Activated naive CD8-positive, alpha-beta T cell treated with anti-CD3 and anti-CD28 coated beads, Interleukin-2, amount 50 U/mL, for 24 hours (primary cell): ENCODE measurements at regions not wholly inside any gene's neighbourhood (a gene's known extent, or its start where the extent isn't known, plus 50 kb on each side); places are given as distances from the start of the nearest gene placed in this dataset.

Experiments
- ATAC-seq: fragments of 150-1000 bp; cut with Tn5 transposase; one replicate; pipeline ENCODE4 v1.10.0; 2021
- DNase-seq: peaks from one replicate; pipeline ENCODE4 v3.0.0; 2021
- H3K27ac Mint-ChIP-seq: one replicate; pipeline ENCODE4 v1.8.0; 2021; ENCODE audit warnings: mild to moderate bottlenecking, mixed read lengths
- H3K27me3 Mint-ChIP-seq: one replicate; pipeline ENCODE4 v1.8.0; 2021; ENCODE audit warnings: mixed read lengths
- H3K36me3 Mint-ChIP-seq: one replicate; pipeline ENCODE4 v1.8.0; 2021; ENCODE audit warnings: low read depth, mixed read lengths
- H3K4me1 Mint-ChIP-seq: one replicate; pipeline ENCODE4 v1.8.0; 2021; ENCODE audit warnings: mixed read lengths
- H3K4me3 Mint-ChIP-seq: one replicate; pipeline ENCODE4 v1.8.0; 2021; ENCODE audit warnings: mild to moderate bottlenecking, moderate library complexity, mixed read lengths
- H3K9me3 Mint-ChIP-seq: one replicate; pipeline ENCODE4 v1.8.0; 2021; ENCODE audit warnings: mixed read lengths

GRCh38 chr3:180808823-180809575, 103.5 kb upstream of the FXR1 start:
- Mint-ChIP-seq H3K9me3 (no peaks in the 10 kb centered on the region), H3K27ac (no peak overlapping the region), H3K27me3 (no peaks in the 10 kb centered on the region), H3K36me3 (no peaks in the 10 kb centered on the region), H3K4me1 (no peaks in the 10 kb centered on the region), H3K4me3 (no peak overlapping the region)
- DNase-seq: no peak
- no peak for ATAC-seq

GRCh38 chr3:180820400-180820799, 92.1 kb upstream of the FXR1 start:
- Mint-ChIP-seq H3K9me3 (no peaks in the 10 kb centered on the region), H3K27ac (no peak overlapping the region), H3K36me3 (no peaks in the 10 kb centered on the region), H3K27me3 (peaks cover 3% of the 10 kb centered on the region), H3K4me3 (no peak overlapping the region), H3K4me1 (no peaks in the 10 kb centered on the region)
- no peak for DNase-seq
- ATAC-seq: peak; percentile 7

- Mint-ChIP-seq H3K9me3 (no peaks in the 10 kb centered on the region), H3K27me3 (peaks cover 4% of the 10 kb centered on the region), H3K27ac (no peak overlapping the region), H3K4me3 (no peak overlapping the region), H3K4me1 (no peaks in the 10 kb centered on the region), H3K36me3 (no peaks in the 10 kb centered on the region)
- DNase-seq (no peak), ATAC-seq (no peak)
Measured at GRCh38 chr3:180825964-180826363, 86.5 kb upstream of the FXR1 start.

- H3K4me3 Mint-ChIP-seq: no peak overlapping the region
- ATAC-seq (no peak), DNase-seq (no peak)
- H3K36me3 Mint-ChIP-seq: no peaks in the 10 kb centered on the region
- H3K27ac Mint-ChIP-seq: no peak overlapping the region
- peaks cover 4% of the 10 kb centered on the region for H3K27me3 Mint-ChIP-seq
- no peaks in the 10 kb centered on the region for H3K4me1 Mint-ChIP-seq
- H3K9me3 Mint-ChIP-seq: no peaks in the 10 kb centered on the region
Measured at GRCh38 chr3:180827171-180827570, 85.3 kb upstream of the FXR1 start.

GRCh38 chr3:180828001-180828720, 84.3 kb upstream of the FXR1 start:
- H3K36me3 Mint-ChIP-seq: no peaks in the 10 kb centered on the region
- H3K27me3 Mint-ChIP-seq: peaks cover 4% of the 10 kb centered on the region
- no peak overlapping the region for H3K27ac Mint-ChIP-seq
- H3K9me3 Mint-ChIP-seq: no peaks in the 10 kb centered on the region
- DNase-seq (no peak), ATAC-seq (no peak)
- H3K4me1 Mint-ChIP-seq: no peaks in the 10 kb centered on the region
- H3K4me3 Mint-ChIP-seq: no peak overlapping the region

GRCh38 chr3:180828723-180829408, 83.6 kb upstream of the FXR1 start:
- DNase-seq (no peak), ATAC-seq (peak; percentile 24)
- Mint-ChIP-seq H3K4me3 (no peak overlapping the region), H3K27me3 (peaks cover 4% of the 10 kb centered on the region), H3K4me1 (no peaks in the 10 kb centered on the region), H3K27ac (no peak overlapping the region), H3K9me3 (no peaks in the 10 kb centered on the region), H3K36me3 (no peaks in the 10 kb centered on the region)

GRCh38 chr3:180829409-180830405, 82.8 kb upstream of the FXR1 start:
- no peaks in the 10 kb centered on the region for H3K9me3 Mint-ChIP-seq
- H3K27ac Mint-ChIP-seq: no peak overlapping the region

GRCh38 chr3:180835501-180835900, 77.0 kb upstream of the FXR1 start:
- no peaks in the 10 kb centered on the region for H3K36me3 Mint-ChIP-seq
- no peak for ATAC-seq
- H3K4me3 Mint-ChIP-seq: no peak overlapping the region

More at GRCh38 chr3:180829409-180830405, 82.8 kb upstream of the FXR1 start:
- Mint-ChIP-seq H3K4me3 (no peak overlapping the region), H3K4me1 (no peaks in the 10 kb centered on the region), H3K36me3 (no peaks in the 10 kb centered on the region), H3K27me3 (peaks cover 4% of the 10 kb centered on the region)
- ATAC-seq: no peak
- DNase-seq: no peak

GRCh38 chr3:180836766-180837165, 75.7 kb upstream of the FXR1 start:
- Mint-ChIP-seq H3K9me3 (peaks cover 4% of the 10 kb centered on the region), H3K27ac (no peak overlapping the region), H3K4me1 (no peaks in the 10 kb centered on the region)

More at GRCh38 chr3:180835501-180835900, 77.0 kb upstream of the FXR1 start:
- Mint-ChIP-seq H3K27ac (no peak overlapping the region), H3K27me3 (no peaks in the 10 kb centered on the region), H3K4me1 (no peaks in the 10 kb centered on the region), H3K9me3 (no peaks in the 10 kb centered on the region)
- DNase-seq: no peak

GRCh38 chr3:180854887-180855286, 57.6 kb upstream of the FXR1 start:
- Mint-ChIP-seq H3K4me3 (no peak overlapping the region), H3K4me1 (no peaks in the 10 kb centered on the region), H3K27me3 (peaks cover 18% of the 10 kb centered on the region), H3K27ac (no peak overlapping the region), H3K9me3 (peaks cover 9% of the 10 kb centered on the region), H3K36me3 (no peaks in the 10 kb centered on the region)
- ATAC-seq (no peak), DNase-seq (no peak)

More at GRCh38 chr3:180836766-180837165, 75.7 kb upstream of the FXR1 start:
- ATAC-seq (no peak), DNase-seq (no peak)
- H3K27me3 Mint-ChIP-seq: no peaks in the 10 kb centered on the region
- no peak overlapping the region for H3K4me3 Mint-ChIP-seq
- no peaks in the 10 kb centered on the region for H3K36me3 Mint-ChIP-seq

- H3K36me3 Mint-ChIP-seq: no peaks in the 10 kb centered on the region
- H3K27me3 Mint-ChIP-seq: peaks cover 14% of the 10 kb centered on the region
- peaks cover 9% of the 10 kb centered on the region for H3K9me3 Mint-ChIP-seq
- no peaks in the 10 kb centered on the region for H3K4me1 Mint-ChIP-seq
- no peak overlapping the region for H3K27ac Mint-ChIP-seq
- no peak for DNase-seq
- no peak overlapping the region for H3K4me3 Mint-ChIP-seq
- no peak for ATAC-seq
Measured at GRCh38 chr3:180855364-180855763, 57.1 kb upstream of the FXR1 start.

GRCh38 chr3:180855956-180856355, 56.5 kb upstream of the FXR1 start:
- ATAC-seq (no peak), DNase-seq (no peak)
- H3K36me3 Mint-ChIP-seq: no peaks in the 10 kb centered on the region
- no peaks in the 10 kb centered on the region for H3K4me1 Mint-ChIP-seq
- H3K27ac Mint-ChIP-seq: no peak overlapping the region
- peaks cover 9% of the 10 kb centered on the region for H3K9me3 Mint-ChIP-seq
- no peak overlapping the region for H3K4me3 Mint-ChIP-seq
- peaks cover 14% of the 10 kb centered on the region for H3K27me3 Mint-ChIP-seq

- Mint-ChIP-seq H3K4me1 (no peaks in the 10 kb centered on the region), H3K27ac (no peak overlapping the region), H3K36me3 (no peaks in the 10 kb centered on the region), H3K9me3 (peaks cover 9% of the 10 kb centered on the region), H3K4me3 (no peak overlapping the region), H3K27me3 (peaks cover 14% of the 10 kb centered on the region)
- ATAC-seq: no peak
- DNase-seq: no peak
Measured at GRCh38 chr3:180860180-180860858, 52.2 kb upstream of the FXR1 start.
